ENCODE measurements at regions not wholly inside any gene's neighbourhood (a gene's known extent, or its start where the extent isn't known, plus 50 kb on each side); places are given as distances from the start of the nearest gene placed in this dataset.

DNA sequence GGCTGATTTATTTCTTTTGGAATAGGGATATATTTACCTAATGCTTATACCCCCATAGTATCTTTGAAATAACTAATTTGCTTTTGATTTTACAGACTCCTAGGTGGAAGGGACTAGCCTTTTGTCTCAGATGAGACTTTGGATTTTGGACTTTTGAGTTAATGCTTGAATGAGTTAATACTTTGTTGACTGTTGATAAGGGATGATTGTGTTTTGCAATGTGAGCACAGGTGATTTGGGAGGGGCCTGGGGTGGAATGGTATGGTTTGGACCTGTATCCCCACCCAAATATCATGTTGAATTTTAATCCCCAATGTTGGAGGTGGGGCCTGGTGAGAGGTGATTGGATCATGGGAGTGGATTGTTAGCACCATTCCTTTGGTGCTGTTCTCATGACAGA is 117.4 kb upstream of the ZC4H2 start (continued):
- TF ChIP-seq, protein P1, sequence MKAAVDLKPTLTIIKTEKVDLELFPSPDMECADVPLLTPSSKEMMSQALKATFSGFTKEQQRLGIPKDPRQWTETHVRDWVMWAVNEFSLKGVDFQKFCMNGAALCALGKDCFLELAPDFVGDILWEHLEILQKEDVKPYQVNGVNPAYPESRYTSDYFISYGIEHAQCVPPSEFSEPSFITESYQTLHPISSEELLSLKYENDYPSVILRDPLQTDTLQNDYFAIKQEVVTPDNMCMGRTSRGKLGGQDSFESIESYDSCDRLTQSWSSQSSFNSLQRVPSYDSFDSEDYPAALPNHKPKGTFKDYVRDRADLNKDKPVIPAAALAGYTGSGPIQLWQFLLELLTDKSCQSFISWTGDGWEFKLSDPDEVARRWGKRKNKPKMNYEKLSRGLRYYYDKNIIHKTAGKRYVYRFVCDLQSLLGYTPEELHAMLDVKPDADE (IDR thresholded peaks at IDR 0.05), result no peak
- no peak for TF ChIP-seq ZNF331 (CRISPR knock-in tag; IDR thresholded peaks at IDR 0.05; ENCODE audit: low read depth)

DNA sequence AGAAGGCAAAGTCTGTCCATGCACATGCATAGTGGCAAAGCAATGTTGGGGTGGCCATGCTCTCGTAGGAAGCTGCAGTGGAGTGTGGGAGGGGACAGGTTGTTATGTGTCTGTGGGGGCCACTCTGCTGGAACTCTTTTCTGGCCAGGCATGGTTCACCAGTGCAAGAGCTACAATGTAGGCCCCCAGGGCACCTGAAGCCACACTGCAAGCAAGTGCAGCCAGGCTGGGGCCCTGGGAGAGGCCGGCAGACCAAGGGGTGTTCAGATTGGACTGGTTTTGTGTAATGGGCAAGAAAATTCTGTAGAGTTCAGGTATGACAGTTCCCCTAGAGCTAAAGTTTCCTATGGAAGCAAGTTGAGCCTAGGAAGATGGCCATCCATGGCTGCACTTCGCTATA is 97.0 kb upstream of the ZC4H2 start:
- no peak overlapping the region for H3K4me2 ChIP-seq
- H3K9me3 Mint-ChIP-seq, result peaks cover 13% of the 10 kb centered on the region
- H3K79me2 ChIP-seq (replicated peaks; ENCODE audit: insufficient read depth), result no peaks in the 10 kb centered on the region
- H3K27ac ChIP-seq (ENCODE audit: low read depth), result no peak overlapping the region
- no peak overlapping the region for H3K27ac Mint-ChIP-seq
- no peaks in the 10 kb centered on the region for H4K20me1 ChIP-seq (replicated peaks; ENCODE audit: insufficient read depth)
- H3K27me3 ChIP-seq (ENCODE audit: insufficient read depth), result no peaks in the 10 kb centered on the region
- no peak overlapping the region for H2AFZ ChIP-seq
- no peak overlapping the region for H3K4me3 ChIP-seq
- H3K4me3 Mint-ChIP-seq, result no peak overlapping the region
- DNase-seq (ENCODE audit: low spot score), result no peak
- H3K4me1 ChIP-seq (ENCODE audit: insufficient read depth), result peaks cover 3% of the 10 kb centered on the region; the same call in 1 of the 2 replicates
- peaks cover 5% of the 10 kb centered on the region for H3K27me3 Mint-ChIP-seq (ENCODE audit: insufficient read depth, low read depth, poor library complexity)
- no peaks in the 10 kb centered on the region for H3K36me3 ChIP-seq (ENCODE audit: insufficient read depth)
- peaks cover 64% of the 10 kb centered on the region for H3K36me3 Mint-ChIP-seq (ENCODE audit: low read depth)
- peaks cover 6% of the 10 kb centered on the region; the same call in 1 of the 3 replicates for H3K4me1 Mint-ChIP-seq
- no peak for ATAC-seq
- H3F3A ChIP-seq (replicated peaks; ENCODE audit: low read depth), result no peaks in the 10 kb centered on the region
- H3K9me2 ChIP-seq (ENCODE audit: insufficient read depth), result no peaks in the 10 kb centered on the region
- TF ChIP-seq CREB1 (CRISPR knock-in tag; IDR thresholded peaks at IDR 0.05; ENCODE audit: low read depth) (no peak), NANOG (IDR thresholded peaks at IDR 0.05; ENCODE audit: borderline replicate concordance) (no peak), EZH2 (IDR thresholded peaks at IDR 0.05; ENCODE audit: low read depth, unreplicated experiment) (no peak), JUNB (IDR thresholded peaks at IDR 0.05; ENCODE audit: unreplicated experiment) (no peak), STAT1 (IDR thresholded peaks at IDR 0.05; ENCODE audit: unreplicated experiment) (no peak), ZNF114 (CRISPR knock-in tag; IDR thresholded peaks at IDR 0.05) (no peak), POLR2AphosphoS5 (IDR thresholded peaks at IDR 0.05; ENCODE audit: low read depth) (no peak), ZNF331 (CRISPR knock-in tag; IDR thresholded peaks at IDR 0.05; ENCODE audit: low read depth) (no peak)
- TF ChIP-seq, protein P1 (IDR thresholded peaks at IDR 0.05), result no peak
- TF ChIP-seq, protein P2, sequence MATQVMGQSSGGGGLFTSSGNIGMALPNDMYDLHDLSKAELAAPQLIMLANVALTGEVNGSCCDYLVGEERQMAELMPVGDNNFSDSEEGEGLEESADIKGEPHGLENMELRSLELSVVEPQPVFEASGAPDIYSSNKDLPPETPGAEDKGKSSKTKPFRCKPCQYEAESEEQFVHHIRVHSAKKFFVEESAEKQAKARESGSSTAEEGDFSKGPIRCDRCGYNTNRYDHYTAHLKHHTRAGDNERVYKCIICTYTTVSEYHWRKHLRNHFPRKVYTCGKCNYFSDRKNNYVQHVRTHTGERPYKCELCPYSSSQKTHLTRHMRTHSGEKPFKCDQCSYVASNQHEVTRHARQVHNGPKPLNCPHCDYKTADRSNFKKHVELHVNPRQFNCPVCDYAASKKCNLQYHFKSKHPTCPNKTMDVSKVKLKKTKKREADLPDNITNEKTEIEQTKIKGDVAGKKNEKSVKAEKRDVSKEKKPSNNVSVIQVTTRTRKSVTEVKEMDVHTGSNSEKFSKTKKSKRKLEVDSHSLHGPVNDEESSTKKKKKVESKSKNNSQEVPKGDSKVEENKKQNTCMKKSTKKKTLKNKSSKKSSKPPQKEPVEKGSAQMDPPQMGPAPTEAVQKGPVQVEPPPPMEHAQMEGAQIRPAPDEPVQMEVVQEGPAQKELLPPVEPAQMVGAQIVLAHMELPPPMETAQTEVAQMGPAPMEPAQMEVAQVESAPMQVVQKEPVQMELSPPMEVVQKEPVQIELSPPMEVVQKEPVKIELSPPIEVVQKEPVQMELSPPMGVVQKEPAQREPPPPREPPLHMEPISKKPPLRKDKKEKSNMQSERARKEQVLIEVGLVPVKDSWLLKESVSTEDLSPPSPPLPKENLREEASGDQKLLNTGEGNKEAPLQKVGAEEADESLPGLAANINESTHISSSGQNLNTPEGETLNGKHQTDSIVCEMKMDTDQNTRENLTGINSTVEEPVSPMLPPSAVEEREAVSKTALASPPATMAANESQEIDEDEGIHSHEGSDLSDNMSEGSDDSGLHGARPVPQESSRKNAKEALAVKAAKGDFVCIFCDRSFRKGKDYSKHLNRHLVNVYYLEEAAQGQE (IDR thresholded peaks at IDR 0.05; ENCODE audit: unreplicated experiment), result no peak
- TF ChIP-seq, protein P3, sequence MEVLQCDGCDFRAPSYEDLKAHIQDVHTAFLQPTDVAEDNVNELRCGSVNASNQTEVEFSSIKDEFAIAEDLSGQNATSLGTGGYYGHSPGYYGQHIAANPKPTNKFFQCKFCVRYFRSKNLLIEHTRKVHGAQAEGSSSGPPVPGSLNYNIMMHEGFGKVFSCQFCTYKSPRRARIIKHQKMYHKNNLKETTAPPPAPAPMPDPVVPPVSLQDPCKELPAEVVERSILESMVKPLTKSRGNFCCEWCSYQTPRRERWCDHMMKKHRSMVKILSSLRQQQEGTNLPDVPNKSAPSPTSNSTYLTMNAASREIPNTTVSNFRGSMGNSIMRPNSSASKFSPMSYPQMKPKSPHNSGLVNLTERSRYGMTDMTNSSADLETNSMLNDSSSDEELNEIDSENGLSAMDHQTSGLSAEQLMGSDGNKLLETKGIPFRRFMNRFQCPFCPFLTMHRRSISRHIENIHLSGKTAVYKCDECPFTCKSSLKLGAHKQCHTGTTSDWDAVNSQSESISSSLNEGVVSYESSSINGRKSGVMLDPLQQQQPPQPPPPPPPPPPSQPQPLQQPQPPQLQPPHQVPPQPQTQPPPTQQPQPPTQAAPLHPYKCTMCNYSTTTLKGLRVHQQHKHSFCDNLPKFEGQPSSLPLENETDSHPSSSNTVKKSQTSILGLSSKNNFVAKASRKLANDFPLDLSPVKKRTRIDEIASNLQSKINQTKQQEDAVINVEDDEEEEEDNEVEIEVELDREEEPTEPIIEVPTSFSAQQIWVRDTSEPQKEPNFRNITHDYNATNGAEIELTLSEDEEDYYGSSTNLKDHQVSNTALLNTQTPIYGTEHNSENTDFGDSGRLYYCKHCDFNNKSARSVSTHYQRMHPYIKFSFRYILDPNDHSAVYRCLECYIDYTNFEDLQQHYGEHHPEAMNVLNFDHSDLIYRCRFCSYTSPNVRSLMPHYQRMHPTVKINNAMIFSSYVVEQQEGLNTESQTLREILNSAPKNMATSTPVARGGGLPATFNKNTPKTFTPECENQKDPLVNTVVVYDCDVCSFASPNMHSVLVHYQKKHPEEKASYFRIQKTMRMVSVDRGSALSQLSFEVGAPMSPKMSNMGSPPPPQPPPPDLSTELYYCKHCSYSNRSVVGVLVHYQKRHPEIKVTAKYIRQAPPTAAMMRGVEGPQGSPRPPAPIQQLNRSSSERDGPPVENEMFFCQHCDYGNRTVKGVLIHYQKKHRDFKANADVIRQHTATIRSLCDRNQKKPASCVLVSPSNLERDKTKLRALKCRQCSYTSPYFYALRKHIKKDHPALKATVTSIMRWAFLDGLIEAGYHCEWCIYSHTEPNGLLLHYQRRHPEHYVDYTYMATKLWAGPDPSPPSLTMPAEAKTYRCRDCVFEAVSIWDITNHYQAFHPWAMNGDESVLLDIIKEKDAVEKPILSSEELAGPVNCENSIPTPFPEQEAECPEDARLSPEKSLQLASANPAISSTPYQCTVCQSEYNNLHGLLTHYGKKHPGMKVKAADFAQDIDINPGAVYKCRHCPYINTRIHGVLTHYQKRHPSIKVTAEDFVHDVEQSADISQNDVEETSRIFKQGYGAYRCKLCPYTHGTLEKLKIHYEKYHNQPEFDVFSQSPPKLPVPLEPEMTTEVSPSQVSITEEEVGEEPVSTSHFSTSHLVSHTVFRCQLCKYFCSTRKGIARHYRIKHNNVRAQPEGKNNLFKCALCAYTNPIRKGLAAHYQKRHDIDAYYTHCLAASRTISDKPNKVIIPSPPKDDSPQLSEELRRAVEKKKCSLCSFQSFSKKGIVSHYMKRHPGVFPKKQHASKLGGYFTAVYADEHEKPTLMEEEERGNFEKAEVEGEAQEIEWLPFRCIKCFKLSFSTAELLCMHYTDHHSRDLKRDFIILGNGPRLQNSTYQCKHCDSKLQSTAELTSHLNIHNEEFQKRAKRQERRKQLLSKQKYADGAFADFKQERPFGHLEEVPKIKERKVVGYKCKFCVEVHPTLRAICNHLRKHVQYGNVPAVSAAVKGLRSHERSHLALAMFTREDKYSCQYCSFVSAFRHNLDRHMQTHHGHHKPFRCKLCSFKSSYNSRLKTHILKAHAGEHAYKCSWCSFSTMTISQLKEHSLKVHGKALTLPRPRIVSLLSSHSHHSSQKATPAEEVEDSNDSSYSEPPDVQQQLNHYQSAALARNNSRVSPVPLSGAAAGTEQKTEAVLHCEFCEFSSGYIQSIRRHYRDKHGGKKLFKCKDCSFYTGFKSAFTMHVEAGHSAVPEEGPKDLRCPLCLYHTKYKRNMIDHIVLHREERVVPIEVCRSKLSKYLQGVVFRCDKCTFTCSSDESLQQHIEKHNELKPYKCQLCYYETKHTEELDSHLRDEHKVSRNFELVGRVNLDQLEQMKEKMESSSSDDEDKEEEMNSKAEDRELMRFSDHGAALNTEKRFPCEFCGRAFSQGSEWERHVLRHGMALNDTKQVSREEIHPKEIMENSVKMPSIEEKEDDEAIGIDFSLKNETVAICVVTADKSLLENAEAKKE (CRISPR knock-in tag; IDR thresholded peaks at IDR 0.05), result no peak
- TF ChIP-seq, protein P4, sequence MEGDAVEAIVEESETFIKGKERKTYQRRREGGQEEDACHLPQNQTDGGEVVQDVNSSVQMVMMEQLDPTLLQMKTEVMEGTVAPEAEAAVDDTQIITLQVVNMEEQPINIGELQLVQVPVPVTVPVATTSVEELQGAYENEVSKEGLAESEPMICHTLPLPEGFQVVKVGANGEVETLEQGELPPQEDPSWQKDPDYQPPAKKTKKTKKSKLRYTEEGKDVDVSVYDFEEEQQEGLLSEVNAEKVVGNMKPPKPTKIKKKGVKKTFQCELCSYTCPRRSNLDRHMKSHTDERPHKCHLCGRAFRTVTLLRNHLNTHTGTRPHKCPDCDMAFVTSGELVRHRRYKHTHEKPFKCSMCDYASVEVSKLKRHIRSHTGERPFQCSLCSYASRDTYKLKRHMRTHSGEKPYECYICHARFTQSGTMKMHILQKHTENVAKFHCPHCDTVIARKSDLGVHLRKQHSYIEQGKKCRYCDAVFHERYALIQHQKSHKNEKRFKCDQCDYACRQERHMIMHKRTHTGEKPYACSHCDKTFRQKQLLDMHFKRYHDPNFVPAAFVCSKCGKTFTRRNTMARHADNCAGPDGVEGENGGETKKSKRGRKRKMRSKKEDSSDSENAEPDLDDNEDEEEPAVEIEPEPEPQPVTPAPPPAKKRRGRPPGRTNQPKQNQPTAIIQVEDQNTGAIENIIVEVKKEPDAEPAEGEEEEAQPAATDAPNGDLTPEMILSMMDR (conservative IDR thresholded peaks at IDR 0.05; ENCODE audit: low read depth in 2 of 2), result no peak
